HuH-7.5 (cell line): ENCODE measurements at regions not wholly inside any gene's neighbourhood (a gene's known extent, or its start where the extent isn't known, plus 50 kb on each side); places are given as distances from the start of the nearest gene placed in this dataset.

Experiments used
- DNase-seq: peaks from one replicate; pipeline ENCODE4 v3.0.0; 2011; ENCODE audit warnings: low spot score

DNA sequence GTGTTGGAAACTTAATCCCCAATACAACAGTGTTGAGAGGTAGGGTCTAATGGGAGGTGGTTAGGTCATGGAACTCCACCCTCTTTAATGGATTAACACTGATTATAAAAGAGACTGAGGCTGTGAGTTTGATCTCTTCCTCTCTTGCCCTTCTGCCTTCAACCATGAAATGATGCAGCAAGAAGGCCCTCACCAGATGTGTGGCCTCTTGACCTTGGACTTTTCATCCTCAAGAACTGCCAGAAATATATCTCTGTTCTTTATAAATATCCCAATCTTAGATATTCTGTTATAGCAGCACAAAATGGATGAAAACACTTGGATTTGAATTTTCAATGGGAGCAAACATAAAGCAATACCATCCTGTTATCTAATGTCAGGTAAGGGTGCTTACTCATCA, 67.6 kb downstream of the NMUR2 start:
- DNase-seq: no peak

- no peak for DNase-seq
These were observed 69.6 kb downstream of the NMUR2 start for GRCh38 chr5:152335461-152335860.

DNA sequence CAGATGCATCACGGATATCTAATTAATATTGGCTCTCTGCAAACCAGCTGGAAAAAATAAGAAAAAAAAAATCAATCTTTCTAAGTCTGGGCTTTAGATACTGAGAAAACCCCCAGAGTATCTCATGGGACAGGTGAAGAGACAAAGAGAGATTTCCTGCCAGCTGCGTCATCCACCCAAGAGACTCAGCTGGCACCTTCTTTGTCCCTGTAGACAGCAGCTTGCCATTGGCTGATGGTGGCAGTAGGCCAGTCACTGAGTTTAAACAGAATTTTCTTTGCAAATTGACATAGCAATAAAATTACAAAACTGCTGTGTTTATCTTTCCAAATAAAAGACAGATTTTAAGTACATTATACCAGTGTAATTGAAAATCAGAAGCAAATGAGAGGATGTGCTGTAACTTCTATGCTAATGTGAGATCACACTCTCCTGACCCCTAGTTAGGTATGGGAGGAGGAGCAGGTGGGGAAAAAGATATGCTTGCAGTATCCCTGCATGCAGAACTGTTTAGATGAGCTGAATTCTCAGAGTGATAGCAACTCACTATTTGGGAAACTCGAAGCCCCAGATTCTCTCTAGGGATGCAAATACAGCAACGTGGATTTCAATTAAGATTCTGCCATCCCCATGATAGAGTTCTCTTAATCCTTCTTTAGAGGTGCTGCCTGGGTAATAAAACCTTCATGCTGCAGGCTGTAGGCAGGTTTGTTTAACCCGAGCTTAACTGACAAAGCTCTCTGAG, 72.2 kb downstream of the NMUR2 start:
- DNase-seq: no peak

GRCh38 chr5:152331718-152332117, 73.4 kb downstream of the NMUR2 start:
- DNase-seq: no peak

DNA sequence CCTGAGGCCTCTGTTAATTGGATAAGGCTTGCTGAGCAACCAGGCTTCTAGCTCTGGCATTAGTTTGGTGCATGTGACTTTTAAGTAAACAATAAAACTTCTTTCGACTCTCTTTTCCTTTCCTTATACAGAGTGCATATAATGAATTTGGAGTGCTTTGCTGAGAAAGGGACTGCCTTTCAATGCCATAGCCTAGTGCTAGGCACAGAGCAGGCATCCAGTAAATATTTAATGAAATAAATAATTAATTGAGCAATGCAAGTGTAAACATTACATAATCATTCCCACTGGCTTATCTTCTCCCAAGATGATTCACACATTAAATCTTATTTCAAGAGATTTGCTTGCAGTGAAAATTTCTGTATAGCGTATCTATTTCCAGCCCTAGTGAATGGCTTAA, 74.1 kb downstream of the NMUR2 start:
- no peak for DNase-seq

DNA sequence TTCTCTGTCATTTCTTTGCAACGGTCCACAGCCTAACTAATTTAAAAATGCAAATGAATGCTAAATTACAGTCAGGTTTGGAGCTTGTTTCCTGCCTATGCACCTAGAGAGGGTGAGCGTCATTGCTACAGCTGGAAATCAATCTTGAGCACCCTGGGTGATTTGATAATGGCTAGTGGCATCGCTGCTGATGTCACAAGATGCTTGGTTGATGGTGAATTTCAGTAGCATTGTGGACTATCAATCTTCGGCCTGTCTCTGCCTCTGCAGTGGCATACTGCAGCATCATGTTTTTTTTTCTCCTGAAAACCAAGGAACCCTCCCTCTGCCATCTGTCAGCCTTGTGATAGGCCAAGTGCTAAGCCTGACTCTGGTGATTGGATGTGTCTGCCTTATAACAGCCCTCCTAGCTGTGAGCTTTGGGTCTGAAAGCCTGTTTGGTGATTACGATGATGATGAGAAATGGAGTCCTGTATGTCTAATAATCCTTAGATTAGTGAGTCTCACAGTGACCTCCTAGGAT, 75.3 kb downstream of the NMUR2 start:
- no peak for DNase-seq

GRCh38 chr5:152329207-152329606, 75.9 kb downstream of the NMUR2 start:
- DNase-seq: no peak

DNA sequence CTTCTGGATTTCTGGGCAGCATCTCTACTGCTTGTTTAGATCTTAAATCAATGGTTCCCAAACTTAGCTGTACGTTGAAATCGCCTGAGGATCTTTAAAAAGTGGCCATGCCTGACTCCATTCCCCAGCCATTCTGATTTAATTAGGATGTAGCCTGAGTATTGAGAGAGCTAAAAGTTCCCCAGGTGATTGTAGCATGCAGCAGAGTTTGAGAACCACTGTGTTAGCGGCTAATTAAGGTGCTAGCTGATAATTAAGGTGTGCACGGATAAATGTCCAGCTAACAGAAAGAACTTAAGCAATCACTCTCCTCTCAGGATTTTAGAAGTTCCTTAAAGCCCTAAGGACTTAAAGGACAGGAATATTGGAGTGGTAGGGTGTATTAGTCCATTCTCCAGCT, 89.1 kb downstream of the NMUR2 start:
- DNase-seq: no peak

DNA sequence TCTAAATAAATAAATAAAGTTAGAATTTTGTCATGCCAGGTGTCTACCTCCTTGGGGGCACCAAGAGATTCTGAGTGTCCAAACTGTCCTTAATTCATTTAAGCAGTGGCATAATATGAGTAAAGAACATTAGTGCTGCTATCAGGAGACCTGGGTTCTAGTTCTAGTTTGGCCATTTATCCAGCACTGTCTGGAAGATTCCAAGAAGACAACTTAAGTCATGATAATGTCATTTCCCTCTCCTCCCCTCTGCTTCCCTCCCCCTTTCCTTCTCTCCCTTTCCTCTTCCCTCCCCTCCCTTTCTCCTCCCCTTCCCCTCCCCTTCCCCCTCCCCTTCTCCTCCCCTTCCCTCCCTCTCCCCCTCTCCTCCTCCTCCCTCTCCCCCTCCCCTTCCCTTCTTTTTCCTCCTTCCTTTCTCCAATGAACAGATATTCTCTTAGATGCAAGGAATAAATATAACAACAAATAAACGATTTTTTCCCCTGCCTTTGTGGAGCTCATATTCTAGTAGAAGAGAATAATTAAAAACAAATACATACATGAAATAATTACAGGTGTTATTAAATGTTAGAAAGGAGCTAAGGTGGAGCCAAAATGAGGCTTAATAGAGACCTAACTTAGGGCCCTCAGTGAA, 90.8 kb downstream of the NMUR2 start:
- DNase-seq: no peak

DNA sequence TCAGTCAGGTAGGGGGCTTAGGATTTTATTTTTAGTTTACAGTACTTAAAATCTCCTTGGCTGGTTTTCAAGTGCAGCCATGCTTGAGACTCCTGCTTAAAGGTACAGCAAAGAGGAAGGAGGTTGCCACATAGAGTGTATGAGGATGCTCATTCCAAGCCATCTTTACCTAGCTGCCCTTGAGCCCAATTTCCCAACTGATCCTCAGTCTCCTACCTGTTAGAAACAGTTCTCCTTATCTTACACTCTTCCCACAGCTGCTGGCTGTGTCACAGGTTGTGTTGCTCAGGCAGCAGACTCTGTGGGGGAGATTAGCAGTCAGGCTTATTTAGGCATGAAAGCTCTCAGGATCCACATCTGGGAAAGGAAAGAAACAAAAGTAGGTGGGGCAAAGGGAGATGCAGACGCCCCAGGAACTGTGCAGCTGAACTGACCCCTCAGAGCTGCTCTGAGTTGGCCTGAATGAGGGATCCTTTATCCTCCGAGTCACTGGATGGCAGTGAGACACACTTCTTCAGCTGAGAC, 95.1 kb downstream of the NMUR2 start:
- DNase-seq: no peak

DNA sequence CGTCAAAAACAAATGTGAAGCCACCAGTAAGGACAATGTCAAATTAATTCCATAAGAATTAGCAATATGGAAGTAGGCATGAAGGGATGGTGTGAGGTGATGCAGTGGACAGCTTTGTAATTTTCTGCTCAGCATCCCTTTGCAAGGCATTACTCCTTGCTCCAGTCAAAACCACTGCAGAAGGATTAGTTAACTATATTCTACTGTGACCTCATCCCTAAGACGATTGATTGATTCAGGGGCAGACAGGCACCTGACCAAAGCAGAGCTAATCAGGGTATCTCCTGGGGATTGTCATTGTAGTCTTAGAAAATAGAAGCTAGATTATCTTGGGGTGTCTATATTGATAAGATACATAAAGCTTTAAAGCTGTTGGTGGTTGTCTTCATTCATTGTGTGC, 98.7 kb downstream of the NMUR2 start:
- DNase-seq: no peak

GRCh38 chr5:152305525-152305924, 99.6 kb downstream of the NMUR2 start:
- no peak for DNase-seq

- no peak for DNase-seq
These were observed 101.2 kb downstream of the NMUR2 start for GRCh38 chr5:152303841-152304240.

DNA sequence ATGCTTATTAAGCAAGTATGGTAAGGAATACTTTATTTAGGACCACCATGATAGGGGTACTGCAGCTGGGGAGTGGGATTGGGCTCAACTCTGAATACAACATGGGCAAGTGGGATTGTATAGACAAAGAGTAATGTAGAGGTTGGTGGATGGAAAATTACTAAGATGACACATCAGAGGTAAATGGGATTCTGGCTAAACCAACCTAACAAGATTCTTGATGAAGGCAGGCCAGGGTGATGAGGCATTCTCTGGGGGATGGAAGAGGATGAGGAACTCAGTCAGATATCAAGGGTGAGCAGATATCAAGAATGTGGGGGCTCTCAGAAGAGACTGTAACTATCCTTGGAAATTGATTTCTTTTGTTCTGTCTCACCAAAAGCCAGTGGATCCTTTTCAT, 107.2 kb downstream of the NMUR2 start:
- no peak for DNase-seq

DNA sequence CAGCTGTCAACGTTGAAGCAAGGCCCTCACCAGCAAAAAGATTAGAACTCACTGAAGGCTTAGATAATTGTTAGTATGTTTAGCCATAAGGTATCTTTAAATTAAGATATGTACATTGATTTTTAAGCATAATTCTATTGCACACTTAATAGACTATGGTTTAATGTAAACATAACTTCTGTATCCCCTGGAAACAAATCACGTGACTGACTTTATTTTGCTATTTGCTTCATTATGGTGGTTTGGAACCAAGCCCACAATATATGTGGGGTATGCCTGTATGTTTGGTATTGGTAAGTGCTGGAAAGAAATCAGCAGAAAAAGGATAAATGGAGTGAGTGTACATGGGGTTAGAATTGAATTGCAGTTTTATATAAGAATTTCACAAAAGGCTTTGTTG, 111.9 kb downstream of the NMUR2 start:
- no peak for DNase-seq

DNA sequence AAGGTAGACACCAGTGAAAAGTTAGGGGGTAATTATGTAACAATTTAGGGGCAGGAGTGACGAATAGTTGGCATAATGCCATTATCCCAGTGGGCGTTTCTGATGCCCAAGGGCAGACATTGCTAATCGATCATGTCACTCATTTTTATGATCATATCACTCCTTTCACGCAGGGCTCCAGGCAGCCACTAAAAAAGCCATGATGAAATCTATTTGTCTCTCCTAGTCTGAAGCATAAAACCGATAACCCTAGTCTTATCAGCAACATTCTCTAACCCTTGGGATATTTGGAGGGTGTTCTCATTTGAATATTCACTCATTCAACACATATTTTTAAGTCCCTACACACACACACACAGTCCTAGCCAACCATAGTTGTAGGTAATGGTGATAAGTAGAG, 114.9 kb downstream of the NMUR2 start:
- no peak for DNase-seq

DNA sequence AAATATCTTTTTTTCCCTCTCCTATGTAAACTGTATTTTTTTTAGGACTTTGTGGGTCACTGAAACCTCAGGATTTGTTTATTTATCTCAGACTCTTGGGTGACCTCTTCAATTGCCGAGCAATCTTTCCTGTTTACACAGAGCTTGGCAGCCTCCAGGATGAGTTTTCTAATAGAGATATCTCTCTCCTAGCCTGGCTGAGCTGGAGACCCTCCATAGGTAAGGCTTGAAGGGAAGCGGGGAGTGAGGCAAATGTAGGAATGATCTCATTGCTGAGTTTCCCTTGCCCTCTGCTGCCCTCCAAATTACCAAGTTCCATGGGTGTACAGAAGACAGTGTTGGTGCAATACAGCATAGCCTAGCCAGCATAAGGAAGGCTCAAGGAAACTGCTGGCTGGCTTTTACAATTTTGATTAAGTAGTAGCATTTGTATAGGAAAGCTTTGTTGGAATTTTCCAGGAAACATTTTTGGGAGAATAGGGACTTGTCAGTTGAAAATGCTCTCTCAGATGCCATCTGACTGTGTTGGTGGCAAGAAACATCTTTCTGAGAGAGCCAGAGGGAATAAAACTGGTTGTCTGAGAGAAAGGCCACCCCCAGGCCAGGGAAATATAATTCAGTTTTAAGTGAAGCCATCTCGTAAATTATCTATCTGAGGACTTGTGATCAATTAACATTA, 116.0 kb downstream of the NMUR2 start:
- no peak for DNase-seq

GRCh38 chr5:152288499-152288898, 116.6 kb downstream of the NMUR2 start:
- DNase-seq: no peak

- no peak for DNase-seq
These were observed 119.3 kb downstream of the NMUR2 start for GRCh38 chr5:152285764-152286163.

- DNase-seq: no peak
These were observed 122.7 kb downstream of the NMUR2 start for GRCh38 chr5:152282331-152282730.

- DNase-seq: no peak
These were observed 127.1 kb downstream of the NMUR2 start for GRCh38 chr5:152277936-152278335.

GRCh38 chr5:152274224-152274623, 130.9 kb downstream of the NMUR2 start:
- no peak for DNase-seq

- DNase-seq: peak; percentile 2
These were observed 133.7 kb downstream of the NMUR2 start for GRCh38 chr5:152271420-152271819.
